Transverse colon (tissue), 3 donors: ENCODE measurements at regions not wholly inside any gene's neighbourhood (a gene's known extent, or its start where the extent isn't known, plus 50 kb on each side); places are given as distances from the start of the nearest gene placed in this dataset.

Experiments
- EP300 ChIP-seq: sonication (generic); formaldehyde crosslinking; IDR thresholded peaks from one replicate; pipeline ENCODE4 v1.6.1; 2017; ENCODE audit warnings: antibody characterized with exemption, low read depth
- POLR2A ChIP-seq: fragments of 450-650 bp; IDR thresholded peaks from one replicate; pipeline ENCODE4 v1.6.1; 2016; ENCODE audit warnings: antibody characterized with exemption, mild to moderate bottlenecking, moderate library complexity
- TF ChIP-seq, protein P1 (sequence below), 5 experiments: fragments of 200-600 bp in 3 of 5; fragments of 450-650 bp in 2 of 5; sonication (generic) in 3 of 5; IDR thresholded peaks; 1 replicate in 2 of 5; 2 replicates in 3 of 5; pipeline ENCODE4 v1.5.1; 2016 to 2017; ENCODE audit warnings: antibody characterized with exemption in 5 of 5, inconsistent platforms in 3 of 5, mild to moderate bottlenecking in 2 of 5, moderate library complexity in 1 of 5

DNA sequence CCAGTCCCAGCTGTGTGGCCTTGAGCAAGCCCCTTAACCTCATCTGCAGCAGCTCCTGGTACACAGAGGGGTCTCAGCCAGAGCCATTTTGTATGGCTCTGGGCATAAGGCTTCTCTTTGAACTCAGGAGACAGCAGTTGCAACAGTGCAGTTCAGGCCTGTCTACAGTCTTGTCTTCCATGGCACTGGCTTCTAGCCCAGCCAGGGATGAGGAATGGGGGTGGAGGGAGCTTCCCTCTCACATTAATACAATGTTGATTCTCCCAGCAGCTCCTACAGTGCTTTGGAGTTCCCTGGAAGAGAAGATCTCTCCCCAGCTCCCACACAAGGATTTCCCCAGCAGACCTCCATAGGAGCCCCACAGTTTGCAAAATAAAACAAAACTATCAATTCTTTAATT is 350.2 kb downstream of the BUD13 start:
- TF ChIP-seq, protein P1, sequence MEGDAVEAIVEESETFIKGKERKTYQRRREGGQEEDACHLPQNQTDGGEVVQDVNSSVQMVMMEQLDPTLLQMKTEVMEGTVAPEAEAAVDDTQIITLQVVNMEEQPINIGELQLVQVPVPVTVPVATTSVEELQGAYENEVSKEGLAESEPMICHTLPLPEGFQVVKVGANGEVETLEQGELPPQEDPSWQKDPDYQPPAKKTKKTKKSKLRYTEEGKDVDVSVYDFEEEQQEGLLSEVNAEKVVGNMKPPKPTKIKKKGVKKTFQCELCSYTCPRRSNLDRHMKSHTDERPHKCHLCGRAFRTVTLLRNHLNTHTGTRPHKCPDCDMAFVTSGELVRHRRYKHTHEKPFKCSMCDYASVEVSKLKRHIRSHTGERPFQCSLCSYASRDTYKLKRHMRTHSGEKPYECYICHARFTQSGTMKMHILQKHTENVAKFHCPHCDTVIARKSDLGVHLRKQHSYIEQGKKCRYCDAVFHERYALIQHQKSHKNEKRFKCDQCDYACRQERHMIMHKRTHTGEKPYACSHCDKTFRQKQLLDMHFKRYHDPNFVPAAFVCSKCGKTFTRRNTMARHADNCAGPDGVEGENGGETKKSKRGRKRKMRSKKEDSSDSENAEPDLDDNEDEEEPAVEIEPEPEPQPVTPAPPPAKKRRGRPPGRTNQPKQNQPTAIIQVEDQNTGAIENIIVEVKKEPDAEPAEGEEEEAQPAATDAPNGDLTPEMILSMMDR (IDR thresholded peaks at IDR 0.05) = no peak
- TF ChIP-seq POLR2A (no peak), EP300 (no peak)
